NCI-H748 (cell line): ENCODE measurements at regions not wholly inside any gene's neighbourhood (a gene's known extent, or its start where the extent isn't known, plus 50 kb on each side); places are given as distances from the start of the nearest gene placed in this dataset.
A peak's percentile ranks its signal among the peaks of the same experiment; 100 is the strongest.

Experiments
- DNase-seq: peaks from one replicate; lab custom pipeline; 2025; ENCODE audit not compliant: unreplicated experiment; lab: John Stamatoyannopoulos, UW

- no peak for DNase-seq
Measured at GRCh38 chr17:68812876-68813584, 142.2 kb downstream of the ABCA8 start.

GRCh38 chr17:68809148-68809547 lies 146.0 kb downstream of the ABCA8 start:
- no peak for DNase-seq

- DNase-seq, result no peak
Measured at GRCh38 chr17:68807998-68808772, 147.0 kb downstream of the ABCA8 start.

GRCh38 chr17:68805609-68806008 lies 149.6 kb downstream of the ABCA8 start:
- DNase-seq, result no peak

- no peak for DNase-seq
Measured at GRCh38 chr17:68804777-68805520, 150.2 kb downstream of the ABCA8 start.

GRCh38 chr17:68803164-68803929 lies 151.8 kb downstream of the ABCA8 start:
- no peak for DNase-seq

- no peak for DNase-seq
Measured at GRCh38 chr17:68801335-68802247, 153.6 kb downstream of the ABCA8 start.

- DNase-seq, result no peak
Measured at GRCh38 chr17:68800751-68801150, 154.4 kb downstream of the ABCA8 start.

- DNase-seq, result peak; percentile 26
Measured at GRCh38 chr17:68794636-68795434, 160.4 kb downstream of the ABCA8 start.

- DNase-seq, result no peak
Measured at GRCh38 chr17:68792873-68793272, 162.3 kb downstream of the ABCA8 start.

GRCh38 chr17:68792042-68792685 lies 163.0 kb downstream of the ABCA8 start:
- no peak for DNase-seq

GRCh38 chr17:68790931-68791330 lies 164.3 kb downstream of the ABCA8 start:
- DNase-seq, result no peak

- DNase-seq, result no peak
Measured at GRCh38 chr17:68790492-68790891, 164.7 kb downstream of the ABCA8 start.

- no peak for DNase-seq
Measured at GRCh38 chr17:68789203-68789962, 165.8 kb downstream of the ABCA8 start.

GRCh38 chr17:68785565-68786486 lies 169.4 kb downstream of the ABCA8 start:
- no peak for DNase-seq

GRCh38 chr17:68784431-68784830 lies 170.8 kb downstream of the ABCA8 start:
- DNase-seq, result no peak

GRCh38 chr17:68783861-68784260 lies 171.3 kb downstream of the ABCA8 start:
- no peak for DNase-seq
